ENCODE measurements at regions not wholly inside any gene's neighbourhood (a gene's known extent, or its start where the extent isn't known, plus 50 kb on each side); places are given as distances from the start of the nearest gene placed in this dataset.

- Mint-ChIP-seq H3K27ac (no peak overlapping the region), H3K36me3 (peaks cover 4% of the 10 kb centered on the region), H3K9me3 (peaks cover 1 to 9% (median 5%) of the 10 kb centered on the region in 3 donors), H3K4me1 (no peaks in the 10 kb centered on the region), H3K4me3 (no peak overlapping the region), H3K27me3 (peaks cover 0 to 22% of the 10 kb centered on the region in 2 donors)
- no peaks in the 10 kb centered on the region for H3K9me3 ChIP-seq
- ChIA-PET CTCF (interaction anchor here (0.6 to 1.1 kb wide), 3 partner anchors 26 to 380 kb away, joined by 3 read pairs; no protein-coding TSS in a partner anchor), POLR2A (no interaction called here)
- no peak overlapping the region for H3K27ac ChIP-seq (ENCODE audit: low read length)
- ATAC-seq (replicated peaks in 1 of 4) = no peak
- no peak for DNase-seq
- no peaks in the 10 kb centered on the region for H3K36me3 ChIP-seq (ENCODE audit: control insufficient read depth in 2 of 2, extremely low read depth in 1 of 2, insufficient read depth in 1 of 2, low read length in 1 of 2)
- no peak overlapping the region for H3K4me3 ChIP-seq (ENCODE audit: control insufficient read depth in 1 of 2, extremely low read depth in 1 of 2, low read length in 1 of 2)
- H3K27me3 ChIP-seq (replicated peaks in 1 of 2; ENCODE audit: control insufficient read depth in 2 of 2, extremely low read depth in 1 of 2, insufficient read depth in 2 of 2, low read length in 1 of 2) = peaks cover 0 to 12% of the 10 kb centered on the region in 2 experiments
- 80% methylated on average over 3 of the region's 3 CpGs for WGBS (ENCODE audit: insufficient coverage)
- H3K4me1 ChIP-seq (ENCODE audit: control insufficient read depth in 1 of 2, extremely low read depth in 1 of 2, insufficient read depth in 2 of 2, low read length in 2 of 2) = no peaks in the 10 kb centered on the region
These were observed 83.5 kb downstream of the SNX5 start for GRCh38 chr20:17885076-17885475.

- Mint-ChIP-seq H3K9me3 (peaks cover 0 to 3% (median 2%) of the 10 kb centered on the region in 3 donors), H3K4me3 (no peak overlapping the region), H3K27ac (no peak overlapping the region), H3K36me3 (no peaks in the 10 kb centered on the region), H3K4me1 (no peaks in the 10 kb centered on the region), H3K27me3 (peaks cover 0 to 22% of the 10 kb centered on the region in 2 donors)
- Histone ChIP-seq H3K9me3 (no peaks in the 10 kb centered on the region), H3K36me3 (ENCODE audit: control insufficient read depth in 2 of 2, extremely low read depth in 1 of 2, insufficient read depth in 1 of 2, low read length in 1 of 2) (no peaks in the 10 kb centered on the region), H3K4me1 (ENCODE audit: control insufficient read depth in 1 of 2, extremely low read depth in 1 of 2, insufficient read depth in 2 of 2, low read length in 2 of 2) (no peaks in the 10 kb centered on the region), H3K4me3 (ENCODE audit: control insufficient read depth in 1 of 2, extremely low read depth in 1 of 2, low read length in 1 of 2) (no peak overlapping the region), H3K27me3 (replicated peaks in 1 of 2; ENCODE audit: control insufficient read depth in 2 of 2, extremely low read depth in 1 of 2, insufficient read depth in 2 of 2, low read length in 1 of 2) (peaks cover 0 to 15% of the 10 kb centered on the region in 2 experiments), H3K27ac (ENCODE audit: low read length) (no peak overlapping the region)
- DNase-seq = no peak
- no peak for ATAC-seq (replicated peaks in 1 of 4)
- 71% methylated on average over 13 of the region's 14 CpGs for WGBS (ENCODE audit: insufficient coverage)
- POLR2A ChIA-PET = no interaction called here
- CTCF ChIA-PET = interaction anchor here in 1 of 2 donors (0.6 kb wide), 1 partner anchor 111 kb away, joined by 3 read pairs; no protein-coding TSS in a partner anchor
These were observed 84.1 kb downstream of the SNX5 start for GRCh38 chr20:17884307-17885003.

- no peak overlapping the region for H3K27ac ChIP-seq (ENCODE audit: low read length)
- H3K27me3 ChIP-seq (replicated peaks in 1 of 2; ENCODE audit: control insufficient read depth in 2 of 2, extremely low read depth in 1 of 2, insufficient read depth in 2 of 2, low read length in 1 of 2) = peaks cover 0 to 15% of the 10 kb centered on the region in 2 experiments
- Mint-ChIP-seq H3K27me3 (peaks cover 0 to 21% of the 10 kb centered on the region in 2 donors), H3K9me3 (no peaks in the 10 kb centered on the region), H3K4me1 (peaks cover 5 to 6% (median 5%) of the 10 kb centered on the region in 3 donors), H3K36me3 (no peaks in the 10 kb centered on the region), H3K4me3 (no peak overlapping the region), H3K27ac (no peak overlapping the region)
- no peaks in the 10 kb centered on the region for H3K9me3 ChIP-seq
- CTCF ChIA-PET = no interaction called here
- peaks cover 0 to 1% of the 10 kb centered on the region in 2 experiments for H3K4me1 ChIP-seq (ENCODE audit: control insufficient read depth in 1 of 2, extremely low read depth in 1 of 2, insufficient read depth in 2 of 2, low read length in 2 of 2)
- WGBS (ENCODE audit: insufficient coverage) = 75% methylated on average over 4 of the region's 8 CpGs
- no peak overlapping the region for H3K4me3 ChIP-seq (ENCODE audit: control insufficient read depth in 1 of 2, extremely low read depth in 1 of 2, low read length in 1 of 2)
- no peaks in the 10 kb centered on the region for H3K36me3 ChIP-seq (ENCODE audit: control insufficient read depth in 2 of 2, extremely low read depth in 1 of 2, insufficient read depth in 1 of 2, low read length in 1 of 2)
- ATAC-seq (replicated peaks in 1 of 4) = no peak
- DNase-seq = no peak
- POLR2A ChIA-PET = no interaction called here
These were observed 84.8 kb downstream of the SNX5 start for GRCh38 chr20:17883592-17884306.

- CTCF ChIA-PET = no interaction called here
- no peak for ATAC-seq (replicated peaks in 1 of 4)
These were observed 85.6 kb downstream of the SNX5 start for GRCh38 chr20:17882834-17883591.

GRCh38 chr20:17882065-17882833 lies 86.3 kb downstream of the SNX5 start:
- no peak overlapping the region for H3K4me3 ChIP-seq (ENCODE audit: control insufficient read depth in 1 of 2, extremely low read depth in 1 of 2, low read length in 1 of 2)
- H3K27ac ChIP-seq (ENCODE audit: low read length) = no peak overlapping the region
- H3K4me1 ChIP-seq (ENCODE audit: control insufficient read depth in 1 of 2, extremely low read depth in 1 of 2, insufficient read depth in 2 of 2, low read length in 2 of 2) = peaks cover 0 to 6% of the 10 kb centered on the region in 2 experiments
- H3K4me1 Mint-ChIP-seq = peaks cover 8 to 15% (median 14%) of the 10 kb centered on the region in 3 donors
- ATAC-seq (replicated peaks in 1 of 4) = no peak
- no peak for DNase-seq
- ChIA-PET POLR2A (no interaction called here), CTCF (no interaction called here)
- peaks cover 6 to 17% of the 10 kb centered on the region in 2 donors for H3K27me3 Mint-ChIP-seq
- no peaks in the 10 kb centered on the region for H3K36me3 Mint-ChIP-seq
- H3K9me3 ChIP-seq = no peaks in the 10 kb centered on the region
- peaks cover 0 to 15% of the 10 kb centered on the region in 2 experiments for H3K27me3 ChIP-seq (replicated peaks in 1 of 2; ENCODE audit: control insufficient read depth in 2 of 2, extremely low read depth in 1 of 2, insufficient read depth in 2 of 2, low read length in 1 of 2)
- H3K36me3 ChIP-seq (ENCODE audit: control insufficient read depth in 2 of 2, extremely low read depth in 1 of 2, insufficient read depth in 1 of 2, low read length in 1 of 2) = no peaks in the 10 kb centered on the region
- H3K27ac Mint-ChIP-seq = no peak overlapping the region
- WGBS (ENCODE audit: insufficient coverage) = 76% methylated on average over 15 of the region's 17 CpGs
- H3K9me3 Mint-ChIP-seq = no peaks in the 10 kb centered on the region
- H3K4me3 Mint-ChIP-seq = no peak overlapping the region

More at GRCh38 chr20:17882834-17883591, 85.6 kb downstream of the SNX5 start:
- Histone ChIP-seq H3K27ac (ENCODE audit: low read length) (no peak overlapping the region), H3K36me3 (ENCODE audit: control insufficient read depth in 2 of 2, extremely low read depth in 1 of 2, insufficient read depth in 1 of 2, low read length in 1 of 2) (no peaks in the 10 kb centered on the region), H3K9me3 (no peaks in the 10 kb centered on the region), H3K27me3 (replicated peaks in 1 of 2; ENCODE audit: control insufficient read depth in 2 of 2, extremely low read depth in 1 of 2, insufficient read depth in 2 of 2, low read length in 1 of 2) (peaks cover 0 to 15% of the 10 kb centered on the region in 2 experiments), H3K4me1 (ENCODE audit: control insufficient read depth in 1 of 2, extremely low read depth in 1 of 2, insufficient read depth in 2 of 2, low read length in 2 of 2) (peaks cover 0 to 6% of the 10 kb centered on the region in 2 experiments), H3K4me3 (ENCODE audit: control insufficient read depth in 1 of 2, extremely low read depth in 1 of 2, low read length in 1 of 2) (no peak overlapping the region)
- no peaks in the 10 kb centered on the region for H3K36me3 Mint-ChIP-seq
- DNase-seq = no peak
- no peak overlapping the region for H3K27ac Mint-ChIP-seq
- no peak overlapping the region for H3K4me3 Mint-ChIP-seq
- H3K27me3 Mint-ChIP-seq = peaks cover 1 to 21% of the 10 kb centered on the region in 2 donors
- POLR2A ChIA-PET = no interaction called here
- peaks cover 8 to 13% (median 12%) of the 10 kb centered on the region in 3 donors for H3K4me1 Mint-ChIP-seq
- WGBS (ENCODE audit: insufficient coverage) = 81% methylated on average over 10 of the region's 10 CpGs
- H3K9me3 Mint-ChIP-seq = no peaks in the 10 kb centered on the region

- no peaks in the 10 kb centered on the region for H3K9me3 Mint-ChIP-seq
- no peak for ATAC-seq (replicated peaks in 1 of 4)
- peaks cover 6 to 18% of the 10 kb centered on the region in 2 donors for H3K27me3 Mint-ChIP-seq
- no peak overlapping the region for H3K27ac Mint-ChIP-seq
- Histone ChIP-seq H3K4me3 (ENCODE audit: control insufficient read depth in 1 of 2, extremely low read depth in 1 of 2, low read length in 1 of 2) (no peak overlapping the region), H3K4me1 (ENCODE audit: control insufficient read depth in 1 of 2, extremely low read depth in 1 of 2, insufficient read depth in 2 of 2, low read length in 2 of 2) (peaks cover 0 to 6% of the 10 kb centered on the region in 2 experiments), H3K27ac (ENCODE audit: low read length) (no peak overlapping the region), H3K9me3 (no peaks in the 10 kb centered on the region), H3K36me3 (ENCODE audit: control insufficient read depth in 2 of 2, extremely low read depth in 1 of 2, insufficient read depth in 1 of 2, low read length in 1 of 2) (no peaks in the 10 kb centered on the region), H3K27me3 (replicated peaks in 1 of 2; ENCODE audit: control insufficient read depth in 2 of 2, extremely low read depth in 1 of 2, insufficient read depth in 2 of 2, low read length in 1 of 2) (peaks cover 0 to 15% of the 10 kb centered on the region in 2 experiments)
- WGBS (ENCODE audit: insufficient coverage) = 100% methylated on average over 1 of the region's 1 CpG
- no peak for DNase-seq
- ChIA-PET CTCF (no interaction called here), POLR2A (no interaction called here)
- no peak overlapping the region for H3K4me3 Mint-ChIP-seq
- no peaks in the 10 kb centered on the region for H3K36me3 Mint-ChIP-seq
- H3K4me1 Mint-ChIP-seq = peaks cover 8 to 20% (median 14%) of the 10 kb centered on the region in 3 donors
These were observed 86.9 kb downstream of the SNX5 start for GRCh38 chr20:17881741-17882064.
